Activated naive CD8-positive, alpha-beta T cell treated with anti-CD3 and anti-CD28 coated beads for 36 hours (primary cell): ENCODE measurements at regions not wholly inside any gene's neighbourhood (a gene's known extent, or its start where the extent isn't known, plus 50 kb on each side); places are given as distances from the start of the nearest gene placed in this dataset.
"Not testable (repeated sequence)": the region's sequence is repeated elsewhere in the genome, so short reads cannot be mapped to it uniquely, and the experiment has no call there.

Experiments used
- DNase-seq: peaks from one replicate; pipeline ENCODE4 v3.0.0; 2021
- H3K27ac Mint-ChIP-seq: one replicate; pipeline ENCODE4 v1.8.0; 2022; ENCODE audit warnings: mild to moderate bottlenecking, moderate library complexity, mixed read lengths
- H3K27me3 Mint-ChIP-seq: one replicate; pipeline ENCODE4 v1.8.0; 2022; ENCODE audit warnings: mild to moderate bottlenecking, mixed read lengths
- H3K36me3 Mint-ChIP-seq: one replicate; pipeline ENCODE4 v1.8.0; 2021; ENCODE audit warnings: mild to moderate bottlenecking, mixed read lengths
- H3K4me1 Mint-ChIP-seq: one replicate; pipeline ENCODE4 v1.8.0; 2021; ENCODE audit warnings: mixed read lengths
- H3K4me3 Mint-ChIP-seq: one replicate; pipeline ENCODE4 v1.8.0; 2022; ENCODE audit warnings: mild to moderate bottlenecking, moderate library complexity, mixed read lengths
- H3K9me3 Mint-ChIP-seq: one replicate; pipeline ENCODE4 v1.8.0; 2022; ENCODE audit warnings: mixed read lengths

- Mint-ChIP-seq H3K27me3 (peaks cover 12% of the 10 kb centered on the region), H3K9me3 (no peaks in the 10 kb centered on the region), H3K4me3 (no peak overlapping the region), H3K4me1 (no peaks in the 10 kb centered on the region), H3K27ac (no peak overlapping the region), H3K36me3 (no peaks in the 10 kb centered on the region)
- DNase-seq = no peak
These were observed 266.5 kb downstream of the TSN start for GRCh38 chr2:122021941-122022340.

GRCh38 chr2:122022531-122022930 lies 267.1 kb downstream of the TSN start:
- DNase-seq = no peak
- Mint-ChIP-seq H3K9me3 (no peaks in the 10 kb centered on the region), H3K27me3 (peaks cover 12% of the 10 kb centered on the region), H3K4me1 (no peaks in the 10 kb centered on the region), H3K36me3 (no peaks in the 10 kb centered on the region), H3K4me3 (no peak overlapping the region), H3K27ac (no peak overlapping the region)

GRCh38 chr2:122023059-122023864 lies 267.8 kb downstream of the TSN start:
- no peaks in the 10 kb centered on the region for H3K9me3 Mint-ChIP-seq
- H3K27ac Mint-ChIP-seq = no peak overlapping the region
- no peaks in the 10 kb centered on the region for H3K4me1 Mint-ChIP-seq
- H3K27me3 Mint-ChIP-seq = peaks cover 12% of the 10 kb centered on the region
- no peaks in the 10 kb centered on the region for H3K36me3 Mint-ChIP-seq
- no peak overlapping the region for H3K4me3 Mint-ChIP-seq
- DNase-seq = no peak

- Mint-ChIP-seq H3K27me3 (peaks cover 3% of the 10 kb centered on the region), H3K27ac (no peak overlapping the region), H3K9me3 (no peaks in the 10 kb centered on the region), H3K4me3 (no peak overlapping the region), H3K4me1 (no peaks in the 10 kb centered on the region), H3K36me3 (no peaks in the 10 kb centered on the region)
- no peak for DNase-seq
These were observed 272.2 kb downstream of the TSN start for GRCh38 chr2:122027510-122028217.

DNA sequence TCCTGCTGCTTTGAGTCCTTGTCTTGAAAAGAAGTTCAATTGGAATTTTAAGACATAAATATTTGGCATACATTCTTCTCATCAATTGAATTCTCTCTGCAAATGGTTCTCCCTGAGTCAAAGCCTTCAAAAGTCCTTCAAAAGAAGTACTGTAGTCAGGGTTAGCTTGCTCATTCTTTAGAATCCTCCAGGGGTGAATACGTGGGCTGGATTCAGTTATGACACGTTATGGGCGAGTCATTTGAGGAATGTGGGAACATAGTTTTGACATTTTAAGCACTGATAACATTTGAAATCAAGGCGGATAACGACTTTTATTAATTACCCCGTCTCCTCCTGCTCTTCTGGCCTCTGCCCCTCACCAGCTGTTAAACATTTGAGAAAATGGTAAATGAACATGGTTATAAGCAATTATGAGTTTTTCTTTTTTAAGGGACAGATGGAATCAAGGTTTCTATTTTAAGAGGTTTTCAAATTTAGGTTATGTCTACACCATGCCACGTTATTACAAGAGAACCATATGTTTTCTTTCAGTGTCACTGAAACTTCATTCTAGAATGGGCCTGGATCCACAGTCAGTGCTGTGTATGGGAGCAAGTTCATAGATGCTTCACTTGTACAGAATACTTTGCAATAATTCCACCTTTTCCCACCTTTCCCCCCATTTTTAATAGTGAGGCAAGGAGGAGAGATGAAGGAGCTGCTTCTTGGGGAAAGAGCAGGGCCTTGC lies 273.1 kb downstream of the TSN start:
- no peaks in the 10 kb centered on the region for H3K36me3 Mint-ChIP-seq
- DNase-seq = no peak
- H3K27ac Mint-ChIP-seq = no peak overlapping the region

GRCh38 chr2:122029456-122029855 lies 274.0 kb downstream of the TSN start:
- no peak overlapping the region for H3K4me3 Mint-ChIP-seq
- H3K9me3 Mint-ChIP-seq = no peaks in the 10 kb centered on the region
- DNase-seq = no peak
- H3K27ac Mint-ChIP-seq = no peak overlapping the region
- H3K27me3 Mint-ChIP-seq = peaks cover 3% of the 10 kb centered on the region
- no peaks in the 10 kb centered on the region for H3K36me3 Mint-ChIP-seq
- no peaks in the 10 kb centered on the region for H3K4me1 Mint-ChIP-seq

More for the DNA sequence above, 273.1 kb downstream of the TSN start:
- H3K9me3 Mint-ChIP-seq = no peaks in the 10 kb centered on the region
- no peak overlapping the region for H3K4me3 Mint-ChIP-seq
- H3K4me1 Mint-ChIP-seq = no peaks in the 10 kb centered on the region
- H3K27me3 Mint-ChIP-seq = peaks cover 3% of the 10 kb centered on the region

- Mint-ChIP-seq H3K4me3 (no peak overlapping the region), H3K4me1 (no peaks in the 10 kb centered on the region), H3K9me3 (no peaks in the 10 kb centered on the region), H3K27ac (no peak overlapping the region), H3K27me3 (peaks cover 3% of the 10 kb centered on the region), H3K36me3 (no peaks in the 10 kb centered on the region)
- no peak for DNase-seq
These were observed 274.5 kb downstream of the TSN start for GRCh38 chr2:122029945-122030344.

GRCh38 chr2:122031544-122032263 lies 276.3 kb downstream of the TSN start:
- no peak for DNase-seq
- no peaks in the 10 kb centered on the region for H3K9me3 Mint-ChIP-seq
- H3K36me3 Mint-ChIP-seq = no peaks in the 10 kb centered on the region
- H3K27ac Mint-ChIP-seq = no peak overlapping the region
- no peaks in the 10 kb centered on the region for H3K4me1 Mint-ChIP-seq
- H3K27me3 Mint-ChIP-seq = no peaks in the 10 kb centered on the region
- H3K4me3 Mint-ChIP-seq = no peak overlapping the region

- Mint-ChIP-seq H3K27me3 (no peaks in the 10 kb centered on the region), H3K4me3 (no peak overlapping the region), H3K36me3 (no peaks in the 10 kb centered on the region), H3K27ac (no peak overlapping the region), H3K4me1 (no peaks in the 10 kb centered on the region), H3K9me3 (no peaks in the 10 kb centered on the region)
- no peak for DNase-seq
These were observed 276.8 kb downstream of the TSN start for GRCh38 chr2:122032264-122032645.

DNA sequence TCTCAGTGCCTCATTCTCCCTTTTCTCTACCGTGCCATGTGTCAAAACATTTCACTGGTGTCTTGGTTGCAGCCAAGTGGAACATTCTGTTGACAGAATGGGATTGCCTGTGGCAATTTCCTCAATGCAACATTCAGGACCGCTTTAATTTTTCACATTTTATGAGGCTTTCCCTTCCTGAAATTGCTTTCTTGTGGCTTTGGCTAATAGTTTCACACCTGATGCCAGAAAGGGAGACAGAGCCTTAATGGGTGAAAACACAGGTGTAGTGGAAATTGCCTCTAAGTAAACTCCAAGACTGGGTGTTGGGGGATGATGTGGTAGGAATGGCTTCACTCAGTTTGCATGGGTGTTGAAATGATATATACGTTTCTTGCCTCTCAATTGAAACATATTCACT lies 278.3 kb downstream of the TSN start:
- Mint-ChIP-seq H3K4me1 (no peaks in the 10 kb centered on the region), H3K9me3 (no peaks in the 10 kb centered on the region), H3K27ac (no peak overlapping the region), H3K36me3 (no peaks in the 10 kb centered on the region), H3K27me3 (no peaks in the 10 kb centered on the region), H3K4me3 (no peak overlapping the region)
- DNase-seq = no peak

DNA sequence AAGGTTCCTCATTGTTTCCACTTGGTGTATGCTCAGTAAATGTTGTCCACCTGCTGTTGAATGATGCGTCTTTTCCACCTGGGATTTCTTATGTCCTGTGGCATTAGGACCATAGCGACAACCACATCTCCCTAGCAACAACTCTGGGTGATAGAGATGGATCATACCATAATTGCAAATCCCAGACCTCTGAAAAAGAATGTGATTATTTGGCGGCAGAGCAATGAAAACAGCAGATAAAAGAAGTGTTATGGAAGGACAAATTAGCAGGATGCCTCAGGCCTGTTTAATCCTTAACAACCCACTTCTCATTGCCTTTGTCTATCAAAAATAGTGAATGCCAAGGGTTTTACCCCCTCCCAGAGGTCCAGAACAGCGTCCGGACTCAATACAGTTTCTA lies 278.9 kb downstream of the TSN start:
- no peak for DNase-seq
- Mint-ChIP-seq H3K27me3 (no peaks in the 10 kb centered on the region), H3K36me3 (no peaks in the 10 kb centered on the region), H3K4me1 (no peaks in the 10 kb centered on the region), H3K4me3 (no peak overlapping the region), H3K27ac (no peak overlapping the region), H3K9me3 (peaks cover 1% of the 10 kb centered on the region)

DNA sequence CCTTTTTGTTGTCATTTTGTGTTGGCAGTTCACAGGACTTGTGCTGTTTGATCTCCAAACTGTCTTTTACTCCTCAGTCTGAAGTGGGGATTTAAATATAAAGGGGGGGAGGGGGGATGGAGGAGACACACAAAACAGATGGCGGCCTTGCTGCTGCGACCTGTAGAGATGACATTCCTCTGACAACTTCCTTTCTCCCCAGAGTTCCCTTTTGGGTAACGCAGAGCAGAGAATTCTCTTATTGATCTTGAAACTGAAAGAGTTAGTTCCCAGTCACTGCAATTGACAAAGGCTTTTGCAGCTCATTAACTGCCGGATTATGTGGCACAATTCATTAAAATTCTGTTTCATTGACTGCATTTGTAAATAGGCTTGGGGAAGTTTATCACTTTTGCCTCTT lies 279.3 kb downstream of the TSN start:
- H3K27ac Mint-ChIP-seq = no peak overlapping the region
- no peaks in the 10 kb centered on the region for H3K36me3 Mint-ChIP-seq
- peaks cover 1% of the 10 kb centered on the region for H3K9me3 Mint-ChIP-seq
- H3K4me1 Mint-ChIP-seq = no peaks in the 10 kb centered on the region
- H3K4me3 Mint-ChIP-seq = no peak overlapping the region
- no peak for DNase-seq
- no peaks in the 10 kb centered on the region for H3K27me3 Mint-ChIP-seq

GRCh38 chr2:122038816-122039215 lies 283.4 kb downstream of the TSN start:
- H3K9me3 Mint-ChIP-seq, H3K36me3 Mint-ChIP-seq, H3K27ac Mint-ChIP-seq, H3K27me3 Mint-ChIP-seq, H3K4me1 Mint-ChIP-seq, DNase-seq, H3K4me3 Mint-ChIP-seq: not testable (repeated sequence)

DNA sequence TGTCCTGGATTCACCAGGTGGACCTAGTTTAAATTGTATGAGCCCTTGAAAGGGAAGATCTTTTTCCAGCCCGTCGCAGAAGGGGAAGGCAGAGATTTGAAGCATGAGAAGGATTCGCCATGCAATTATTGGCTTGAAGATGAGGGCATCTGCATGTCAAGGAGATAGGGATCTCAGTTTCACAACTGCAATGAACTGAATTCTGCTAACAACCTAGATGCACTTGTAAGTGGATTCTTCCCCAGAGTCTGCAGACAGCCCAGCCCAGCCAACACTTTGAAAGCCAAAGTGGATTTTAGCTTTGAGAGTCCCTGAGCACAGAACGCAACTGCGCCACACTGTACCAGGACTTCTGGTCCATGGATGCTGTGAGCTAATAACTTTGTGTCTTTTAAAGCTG lies 286.0 kb downstream of the TSN start:
- H3K36me3 Mint-ChIP-seq = peaks cover 1% of the 10 kb centered on the region

GRCh38 chr2:122051659-122052058 lies 296.2 kb downstream of the TSN start:
- not testable (repeated sequence) for H3K36me3 Mint-ChIP-seq, H3K4me1 Mint-ChIP-seq, DNase-seq, H3K27me3 Mint-ChIP-seq, H3K9me3 Mint-ChIP-seq, H3K4me3 Mint-ChIP-seq, H3K27ac Mint-ChIP-seq

More for the DNA sequence above, 286.0 kb downstream of the TSN start:
- Mint-ChIP-seq H3K4me3 (no peak overlapping the region), H3K27ac (no peak overlapping the region), H3K9me3 (peaks cover 1% of the 10 kb centered on the region), H3K4me1 (no peaks in the 10 kb centered on the region), H3K27me3 (no peaks in the 10 kb centered on the region)
- no peak for DNase-seq
